NK-92 treated with Interleukin-12 subunit alpha and Interleukin-12 subunit beta, amount 100 ng/mL, for 24 hours (cell line): ENCODE measurements at regions not wholly inside any gene's neighbourhood (a gene's known extent, or its start where the extent isn't known, plus 50 kb on each side); places are given as distances from the start of the nearest gene placed in this dataset.
"Not testable (repeated sequence)": the region's sequence is repeated elsewhere in the genome, so short reads cannot be mapped to it uniquely, and the experiment has no call there.

Experiments used
- DNase-seq: peaks from one replicate; lab custom pipeline; 2025; lab: John Stamatoyannopoulos, UW

- DNase-seq = no peak
Observed at GRCh38 chr18:51458861-51459260, 261.4 kb upstream of the MEX3C start.

- DNase-seq = no peak
Observed at GRCh38 chr18:51461956-51462355, 264.5 kb upstream of the MEX3C start.

- no peak for DNase-seq
Observed at GRCh38 chr18:51463483-51464136, 266.1 kb upstream of the MEX3C start.

- DNase-seq = no peak
Observed at GRCh38 chr18:51478908-51479307, 281.4 kb upstream of the MEX3C start.

- no peak for DNase-seq
Observed at GRCh38 chr18:51479736-51480135, 282.3 kb upstream of the MEX3C start.

- no peak for DNase-seq
Observed at GRCh38 chr18:51480407-51481261, 283.2 kb upstream of the MEX3C start.

- DNase-seq = no peak
Observed at GRCh38 chr18:51486735-51487366, 289.4 kb upstream of the MEX3C start.

- DNase-seq = no peak
Observed at GRCh38 chr18:51490417-51490816, 292.9 kb upstream of the MEX3C start.

GRCh38 chr18:51490860-51491259 lies 293.4 kb upstream of the MEX3C start:
- DNase-seq = no peak

GRCh38 chr18:51491678-51492372 lies 294.3 kb upstream of the MEX3C start:
- no peak for DNase-seq

GRCh38 chr18:51498085-51498855 lies 300.8 kb upstream of the MEX3C start:
- DNase-seq = no peak

GRCh38 chr18:51503351-51503750 lies 305.9 kb upstream of the MEX3C start:
- no peak for DNase-seq

GRCh38 chr18:51506811-51507210 lies 309.3 kb upstream of the MEX3C start:
- no peak for DNase-seq

GRCh38 chr18:51508410-51508809 lies 310.9 kb upstream of the MEX3C start:
- DNase-seq = not testable (repeated sequence)

- DNase-seq = no peak
Observed at GRCh38 chr18:51510020-51510419, 312.5 kb upstream of the MEX3C start.

- no peak for DNase-seq
Observed at GRCh38 chr18:51513517-51513916, 316.0 kb upstream of the MEX3C start.

- DNase-seq = no peak
Observed at GRCh38 chr18:51514128-51514527, 316.6 kb upstream of the MEX3C start.

- DNase-seq = no peak
Observed at GRCh38 chr18:51516478-51517038, 319.1 kb upstream of the MEX3C start.

- no peak for DNase-seq
Observed at GRCh38 chr18:51519571-51519970, 322.1 kb upstream of the MEX3C start.

- DNase-seq = no peak
Observed at GRCh38 chr18:51520676-51521180, 323.2 kb upstream of the MEX3C start.

GRCh38 chr18:51522338-51522737 lies 324.9 kb upstream of the MEX3C start:
- no peak for DNase-seq
